HG02840 (cell line): ENCODE measurements at regions not wholly inside any gene's neighbourhood (a gene's known extent, or its start where the extent isn't known, plus 50 kb on each side); places are given as distances from the start of the nearest gene placed in this dataset.

Source experiments
- ATAC-seq: cut with Tn5 transposase; IDR thresholded peaks from one replicate; pipeline ENCODE4 v1.9.1; 2021; ENCODE audit warnings: mild to moderate bottlenecking, moderate library complexity, moderate number of reproducible peaks; ENCODE audit not compliant: unreplicated experiment, low FRiP score

DNA sequence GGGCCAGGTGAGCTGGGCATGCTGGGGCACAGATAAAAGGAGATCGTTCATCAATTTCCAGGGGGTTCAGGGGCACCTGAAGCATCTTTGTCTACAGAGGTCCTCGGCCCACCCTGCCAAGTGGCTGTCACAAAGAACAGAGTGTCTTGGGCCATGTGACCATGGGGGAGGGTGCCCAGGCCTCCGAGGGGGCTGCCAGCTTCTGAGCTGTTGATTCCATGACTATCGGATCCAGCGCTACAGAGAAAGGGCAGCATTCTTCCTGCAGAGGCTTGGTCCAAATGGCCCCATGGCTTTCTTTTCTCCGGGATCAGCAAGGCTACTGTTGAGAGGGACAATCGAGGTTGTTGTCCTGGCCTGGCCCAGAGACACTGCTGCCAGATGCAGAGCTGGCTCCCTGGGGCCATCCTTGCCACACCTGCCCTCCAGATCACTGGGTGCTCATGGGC is 289.2 kb downstream of the ZSWIM6 start:
- no peak for ATAC-seq

DNA sequence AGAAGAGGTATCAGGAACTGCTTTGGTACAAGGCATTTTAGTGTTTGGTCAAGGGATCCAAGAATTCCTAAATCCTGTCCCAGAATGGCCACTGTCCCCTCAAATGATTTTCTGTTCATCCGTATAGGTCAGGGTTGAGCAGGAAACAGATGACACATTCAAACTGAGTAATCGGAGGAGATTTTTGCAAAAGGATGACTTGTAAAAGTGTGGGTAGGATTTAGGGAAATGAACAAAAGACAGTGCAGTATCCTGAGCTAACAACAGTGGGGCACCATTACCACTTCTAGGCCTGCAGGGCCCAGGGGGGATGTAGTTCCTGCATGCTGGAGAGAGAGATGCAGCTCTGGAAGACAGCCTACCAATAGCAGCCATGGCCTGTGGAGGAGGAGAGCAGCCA is 290.1 kb downstream of the ZSWIM6 start:
- no peak for ATAC-seq

DNA sequence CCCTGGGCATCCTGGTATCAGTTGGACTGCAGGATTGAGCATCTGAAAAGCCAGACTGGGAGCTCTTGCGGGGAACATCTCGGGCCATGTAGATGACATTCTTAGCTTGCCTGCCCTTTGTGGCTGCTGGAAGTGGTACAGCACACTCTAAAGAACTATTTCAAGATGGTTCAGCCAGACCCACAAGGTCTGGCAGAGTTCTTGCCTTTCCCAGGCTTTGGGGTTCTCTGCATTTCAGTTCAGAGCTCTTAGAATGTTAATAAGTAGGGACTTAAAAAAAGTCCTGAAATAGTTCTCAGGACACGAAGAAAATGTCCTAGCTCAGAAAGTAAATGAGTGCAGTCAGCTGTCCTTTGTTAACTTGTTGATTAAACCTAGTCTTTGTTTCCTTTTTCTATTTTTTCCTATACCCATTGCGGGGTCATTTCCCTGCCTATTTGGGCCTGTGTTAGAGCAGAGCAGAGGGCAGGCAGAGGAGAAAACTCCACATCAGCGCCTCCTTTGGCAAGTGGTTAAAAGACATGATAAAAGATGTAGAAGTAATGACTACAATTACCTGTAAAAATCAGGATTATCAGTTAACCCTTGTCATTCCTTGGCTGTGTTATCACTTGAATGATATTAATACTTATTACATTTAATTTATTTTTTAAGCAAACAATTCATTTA is 291.5 kb downstream of the ZSWIM6 start:
- ATAC-seq: no peak

DNA sequence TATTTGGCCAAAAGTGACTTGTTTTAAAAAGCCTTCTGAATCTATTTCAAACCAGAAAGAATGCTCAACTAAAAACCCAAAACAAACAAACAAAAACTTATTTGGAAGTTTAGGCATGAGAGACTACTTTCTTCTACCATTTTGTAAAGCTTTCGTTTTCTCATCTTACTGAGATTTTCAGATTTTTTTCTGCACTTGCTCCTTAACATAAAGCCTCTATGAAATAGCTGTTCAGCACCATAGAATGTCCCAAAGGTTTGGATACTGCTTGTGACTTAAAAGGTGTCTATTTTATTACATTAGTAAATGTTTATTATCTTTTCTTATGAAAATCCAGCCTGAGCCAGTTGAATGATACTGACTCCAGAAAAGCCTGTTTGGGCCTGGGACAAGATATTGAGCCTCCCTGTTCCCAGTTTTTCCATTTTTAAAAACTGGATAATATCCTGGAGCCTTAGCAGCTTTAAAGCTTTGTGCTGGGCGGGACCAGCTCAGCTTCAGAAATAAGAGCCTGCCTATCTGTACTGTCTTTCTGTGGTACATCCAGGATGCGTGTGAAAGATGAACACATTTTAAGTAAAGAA is 292.6 kb downstream of the ZSWIM6 start:
- ATAC-seq: no peak

DNA sequence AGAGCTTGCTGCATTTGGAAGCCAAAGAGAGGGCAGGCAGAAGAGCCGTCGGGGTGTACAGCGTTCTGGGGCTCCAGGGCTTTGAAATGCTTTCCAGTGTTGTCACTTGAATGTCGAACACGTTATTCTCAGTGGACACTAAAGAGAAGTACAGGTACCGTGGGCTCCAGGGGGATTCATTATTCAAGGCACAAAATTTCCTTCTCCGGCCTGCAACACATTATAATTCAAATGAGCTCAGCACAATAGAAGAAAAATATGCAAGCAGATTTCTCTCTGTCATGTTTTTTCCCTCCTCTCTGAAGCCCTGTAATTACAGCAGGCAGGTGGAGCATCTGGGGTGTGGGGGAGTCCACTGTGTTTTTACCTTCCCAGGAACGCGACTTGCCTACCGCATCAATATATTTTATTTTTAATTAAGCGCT is 293.1 kb downstream of the ZSWIM6 start:
- no peak for ATAC-seq

DNA sequence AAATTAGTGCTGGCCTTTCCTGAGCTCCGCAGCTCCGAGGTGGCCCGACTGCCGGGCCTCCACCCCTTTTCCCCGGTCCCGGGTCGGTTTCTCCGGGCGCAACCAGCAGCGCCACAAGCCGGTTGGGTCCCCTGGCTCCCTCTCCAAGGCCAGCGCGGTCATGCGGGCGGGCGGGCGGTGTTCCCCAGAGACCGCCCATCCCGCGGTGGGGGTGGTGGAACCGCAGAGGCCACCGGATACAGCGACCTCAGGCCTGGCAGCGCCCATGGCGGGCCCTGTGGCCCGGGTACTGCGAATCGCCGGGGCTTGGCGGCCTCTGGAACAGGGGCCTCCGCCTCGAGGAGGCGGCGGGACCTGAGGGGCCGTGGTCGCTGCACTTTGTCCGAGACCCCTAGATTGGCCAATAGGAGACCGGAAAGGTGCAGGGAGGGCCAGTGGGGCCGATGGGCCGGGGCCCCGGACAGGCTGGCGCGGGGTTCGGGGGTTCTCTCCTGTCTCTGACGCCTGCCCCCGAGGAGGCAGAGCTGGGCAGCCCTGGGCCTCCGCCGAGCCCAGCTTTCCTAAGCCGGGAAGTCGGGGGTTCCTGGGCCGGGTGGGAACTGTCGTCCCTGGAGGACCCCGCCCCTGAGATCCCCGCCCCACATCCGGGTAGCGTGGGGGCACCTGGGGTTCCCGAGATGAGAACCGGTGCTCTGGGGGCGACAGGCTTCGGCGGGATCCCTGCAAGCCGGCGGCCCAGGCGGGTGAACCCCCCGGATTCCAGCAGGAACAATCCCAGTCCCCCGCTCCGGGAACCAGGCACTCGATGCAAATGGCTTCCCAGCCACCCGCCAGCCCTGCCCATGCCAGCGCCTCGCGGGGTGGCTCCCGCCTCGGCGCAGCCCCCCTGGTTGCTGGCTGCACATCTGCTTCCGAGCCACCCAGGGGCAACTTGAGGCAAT is 293.9 kb downstream of the ZSWIM6 start:
- no peak for ATAC-seq

DNA sequence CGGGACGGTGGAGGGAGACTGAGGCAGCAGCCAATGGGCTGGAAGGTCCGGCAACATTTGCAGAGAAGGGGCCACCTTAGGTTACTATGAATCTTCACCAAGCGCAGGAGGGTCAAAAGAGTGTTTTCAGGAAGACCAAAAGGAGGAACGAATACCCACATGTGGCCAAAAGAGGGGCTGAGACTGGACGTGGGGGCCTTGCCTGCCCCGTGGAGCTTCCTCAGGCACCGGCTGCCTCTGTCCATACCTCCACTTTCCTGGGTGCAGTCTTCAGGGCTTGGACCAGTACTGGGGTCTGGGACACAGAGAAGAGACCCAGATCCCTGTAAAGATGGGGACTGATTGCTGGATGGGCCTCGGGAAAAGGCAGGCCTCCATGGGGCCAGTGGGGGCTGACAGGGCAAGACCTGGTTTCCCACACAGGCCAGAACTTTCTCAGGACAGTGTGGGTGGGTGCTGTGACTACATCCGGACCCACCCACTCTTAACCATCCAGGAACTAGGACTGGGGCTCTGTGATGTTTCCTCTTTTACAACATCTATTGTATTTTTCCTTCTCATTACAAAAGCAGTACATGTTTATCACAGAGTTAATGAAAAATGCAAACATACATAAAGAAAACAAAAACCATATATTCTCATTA is 294.7 kb downstream of the ZSWIM6 start:
- no peak for ATAC-seq

DNA sequence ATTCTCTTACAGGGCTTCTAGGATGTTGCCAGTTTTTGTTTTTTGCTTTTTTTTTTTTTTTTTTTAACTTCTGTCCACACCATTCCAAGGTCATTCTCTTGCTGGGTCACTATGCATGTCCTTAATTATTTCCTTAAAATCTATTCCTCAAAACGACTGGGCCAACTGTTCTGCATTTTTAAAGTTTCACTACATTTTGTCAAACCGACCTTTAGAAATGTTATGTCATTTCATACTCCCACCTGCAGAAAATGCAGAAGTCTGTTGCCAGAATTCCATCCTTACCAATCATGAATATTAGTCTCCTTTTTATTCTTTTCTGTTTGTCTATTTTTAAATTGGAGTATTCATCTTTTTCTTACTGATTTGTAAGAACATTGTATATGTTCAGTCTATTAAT is 295.5 kb downstream of the ZSWIM6 start:
- ATAC-seq: no peak

DNA sequence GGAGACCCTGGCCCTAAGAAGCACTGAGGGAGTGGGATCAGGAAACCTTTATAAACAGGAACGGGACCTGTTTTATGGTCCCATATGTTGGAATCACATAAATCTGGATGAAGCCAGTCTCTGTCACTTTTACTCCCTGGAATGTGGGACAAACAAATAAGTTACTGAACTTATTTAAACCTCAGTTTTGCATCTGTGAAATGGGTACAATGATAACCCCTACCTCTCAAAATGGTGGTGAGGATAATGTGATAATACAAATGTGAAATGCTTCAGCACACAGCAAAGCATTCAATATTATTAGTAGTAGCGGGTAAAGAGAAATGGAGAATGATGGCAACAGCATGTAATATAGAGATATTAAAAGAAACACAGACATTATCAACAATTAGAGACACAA is 298.9 kb downstream of the ZSWIM6 start:
- ATAC-seq: no peak

DNA sequence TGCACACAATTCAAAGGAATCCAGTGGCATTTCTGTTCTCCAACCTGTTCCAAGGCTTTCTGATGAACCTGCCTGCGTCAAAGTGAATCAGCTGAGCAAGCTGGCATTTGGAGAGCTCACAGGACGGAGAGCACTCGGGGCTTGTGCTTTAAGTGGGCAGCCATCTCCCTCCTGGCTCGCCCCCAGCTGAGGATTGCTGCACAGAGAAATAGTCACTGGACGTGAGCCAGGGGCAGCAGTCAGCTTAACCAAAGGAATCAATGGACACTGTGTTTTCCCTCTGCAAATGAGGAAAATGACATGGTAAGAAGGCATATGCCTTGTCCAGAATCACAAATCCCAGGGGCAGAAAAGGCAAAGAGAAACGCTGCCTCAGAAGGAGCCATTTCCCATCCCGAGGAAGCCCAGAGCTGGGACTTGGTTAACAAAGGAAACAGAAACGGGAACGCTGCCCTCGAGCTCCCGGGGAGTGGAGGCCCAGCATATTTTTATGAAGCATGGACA is 299.4 kb downstream of the ZSWIM6 start:
- ATAC-seq: no peak

DNA sequence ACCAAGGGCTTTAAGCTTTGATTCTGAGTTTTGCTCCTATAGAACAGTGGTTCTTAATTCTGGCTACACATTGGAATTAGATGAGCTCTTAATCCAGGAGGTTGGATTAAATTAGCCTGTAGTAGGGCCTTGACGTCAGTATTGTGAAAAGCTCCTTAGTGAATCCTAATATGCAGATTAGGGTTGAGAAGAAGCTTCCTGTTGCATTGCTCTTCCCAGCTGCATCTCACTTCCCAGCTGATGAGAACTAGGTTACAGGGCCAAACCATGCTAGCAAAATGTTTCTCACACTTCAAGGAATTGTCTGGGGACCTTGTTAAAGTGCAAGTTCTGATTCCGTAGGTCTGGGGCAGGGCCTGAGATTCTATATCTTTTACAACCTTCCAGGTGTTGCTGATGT is 300.0 kb downstream of the ZSWIM6 start:
- no peak for ATAC-seq

DNA sequence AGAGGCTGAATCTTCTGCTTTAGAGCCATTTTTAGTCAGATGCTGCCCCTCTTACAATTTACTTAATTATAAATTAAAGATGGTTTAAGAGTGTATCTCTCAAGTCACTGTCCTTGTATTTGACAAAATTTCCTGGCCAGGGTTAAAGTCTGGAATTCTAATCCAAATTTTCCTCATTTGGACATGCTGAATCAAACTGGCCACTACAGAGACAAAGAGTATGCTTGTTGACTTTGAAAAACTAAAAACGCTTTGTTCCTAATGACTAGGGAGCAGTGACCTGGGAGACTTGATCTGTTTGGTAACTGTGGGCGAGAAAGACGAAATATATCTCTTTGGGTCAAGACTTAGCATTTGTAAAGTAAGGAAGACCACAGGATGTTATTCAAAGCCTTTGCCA is 303.2 kb downstream of the ZSWIM6 start:
- no peak for ATAC-seq

DNA sequence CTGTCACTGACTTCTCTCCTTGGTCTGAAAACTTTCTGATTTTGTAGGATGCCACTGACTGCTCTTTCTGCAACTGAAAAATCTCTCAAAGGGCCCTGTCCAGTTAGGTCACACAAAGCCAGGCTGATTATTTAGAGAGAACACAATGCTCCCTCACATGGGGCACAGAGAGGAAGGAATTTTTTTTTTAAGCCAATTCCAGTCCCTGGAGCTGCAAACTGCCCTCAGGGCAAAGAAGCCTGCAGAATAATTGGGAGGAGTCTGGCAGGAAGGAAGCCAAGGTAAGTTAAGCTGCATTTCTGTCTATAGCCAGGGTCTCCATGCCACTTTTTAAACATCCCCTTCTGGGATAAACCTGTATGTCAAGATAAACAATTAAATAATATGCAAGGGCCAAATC is 305.5 kb downstream of the ZSWIM6 start:
- ATAC-seq: no peak

DNA sequence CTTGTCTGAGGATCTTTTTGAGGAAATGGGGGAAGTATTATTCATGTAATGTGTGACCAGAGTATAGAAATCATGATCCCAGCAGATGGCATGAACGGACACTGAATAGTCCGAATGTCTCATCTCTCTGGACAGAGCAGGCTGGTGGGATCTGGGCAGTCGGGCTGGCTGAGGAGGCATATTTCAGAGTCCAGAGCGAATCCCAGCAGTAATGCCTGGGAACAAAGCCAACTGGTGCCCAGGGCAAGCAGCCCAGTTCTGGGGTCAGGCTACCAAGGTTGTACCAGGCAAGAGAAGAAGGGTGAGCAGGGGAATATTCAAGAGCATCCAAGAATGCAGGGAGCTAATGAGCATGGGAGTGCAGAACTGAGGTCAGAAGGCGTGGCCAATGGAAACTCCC is 306.4 kb downstream of the ZSWIM6 start:
- no peak for ATAC-seq

DNA sequence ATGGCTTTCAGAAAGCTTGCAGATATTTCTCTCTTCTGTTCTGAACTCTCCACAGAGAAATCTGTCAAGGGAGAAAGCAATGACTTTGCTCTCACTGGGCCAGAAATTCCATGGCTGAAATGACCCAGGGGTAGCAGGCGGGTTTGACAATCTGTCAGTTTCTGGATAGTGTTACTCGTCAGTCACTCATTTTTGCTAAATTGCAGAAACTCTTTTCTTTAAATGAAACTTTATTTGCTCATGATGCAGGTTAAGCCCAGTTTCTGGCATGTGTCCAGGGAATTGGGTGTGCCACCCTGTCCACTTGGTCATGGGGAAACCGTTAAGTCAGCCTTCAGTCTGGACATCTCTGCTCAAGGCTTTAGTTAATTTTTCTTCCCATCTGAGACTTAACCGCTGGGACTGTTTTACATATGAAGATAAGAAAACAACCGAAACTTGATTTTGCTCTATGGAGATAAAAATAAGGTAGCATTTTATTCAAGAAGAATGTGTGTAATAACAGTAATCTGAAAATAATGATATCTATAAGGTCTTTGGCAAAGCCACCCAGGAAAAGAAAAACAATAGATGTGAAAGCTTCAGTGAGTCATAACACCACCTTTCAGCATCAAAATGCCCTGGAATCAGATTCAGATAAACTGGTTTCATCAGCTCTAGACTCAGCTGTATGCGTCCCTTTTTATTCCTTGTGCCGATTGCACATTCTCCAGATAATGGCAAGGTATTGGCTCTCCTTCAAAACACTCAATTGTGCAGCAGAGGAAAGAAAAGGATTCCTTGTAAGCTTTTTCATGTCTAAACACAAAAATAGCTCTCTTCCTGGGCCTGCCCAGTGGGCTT is 308.3 kb downstream of the ZSWIM6 start:
- ATAC-seq: no peak

DNA sequence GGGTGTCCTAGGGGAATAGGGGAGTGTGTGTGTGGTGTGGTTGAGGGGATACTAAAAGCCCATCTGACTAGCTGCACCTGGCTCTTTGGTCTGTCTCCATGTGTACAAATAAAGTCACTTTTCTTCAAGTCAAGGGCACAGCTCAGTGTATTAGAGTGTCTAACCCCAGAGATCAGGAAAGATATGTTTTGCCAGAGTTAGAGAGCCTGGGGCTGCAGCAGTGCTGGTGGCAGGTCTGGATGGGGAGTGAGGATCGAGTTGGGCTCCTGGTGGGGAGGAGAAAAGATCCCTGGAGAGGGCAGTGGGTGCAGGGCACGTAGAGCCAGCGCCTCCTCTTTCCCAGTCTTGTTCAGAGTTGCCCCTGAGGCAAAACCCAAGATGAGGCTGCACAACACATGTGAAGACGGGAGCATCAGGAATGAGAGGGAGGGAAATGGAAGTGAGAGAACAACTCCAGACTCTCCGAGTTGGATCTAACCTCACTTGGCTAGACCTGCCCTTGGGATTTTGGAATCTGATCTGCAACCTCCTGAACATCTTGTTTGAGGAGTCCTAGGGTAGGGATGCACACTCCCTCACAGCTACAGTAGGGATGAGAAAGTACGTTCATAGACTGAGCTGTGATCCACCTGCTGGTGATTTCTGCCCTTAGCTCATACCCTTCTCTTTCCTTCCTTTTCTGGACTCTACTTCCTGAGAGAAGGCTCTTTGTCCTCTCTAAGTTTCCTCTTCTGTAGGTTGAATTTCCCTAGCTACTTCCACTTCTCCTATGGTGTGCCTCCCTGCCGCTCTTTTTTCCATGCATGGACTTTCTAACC is 309.9 kb downstream of the ZSWIM6 start:
- ATAC-seq: no peak

DNA sequence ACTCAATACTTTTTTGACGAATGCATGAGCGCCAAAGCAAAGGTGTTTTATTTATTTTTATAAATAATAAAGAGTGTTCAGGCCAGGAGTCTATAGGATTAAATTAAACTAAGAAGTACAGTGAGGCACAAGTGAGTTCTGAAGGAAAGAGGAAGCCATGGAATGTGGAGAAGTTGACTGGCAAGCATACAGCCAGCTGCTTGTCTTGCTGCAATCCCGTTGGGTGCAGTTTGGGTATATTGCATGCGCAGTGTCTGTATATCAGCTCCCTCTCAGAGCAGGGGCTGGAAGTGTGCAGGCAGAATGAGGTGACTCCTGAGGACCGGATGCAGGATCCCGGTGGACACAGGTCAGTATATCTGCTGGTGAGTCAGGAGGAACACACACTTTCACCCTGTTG is 315.6 kb downstream of the ZSWIM6 start:
- no peak for ATAC-seq

DNA sequence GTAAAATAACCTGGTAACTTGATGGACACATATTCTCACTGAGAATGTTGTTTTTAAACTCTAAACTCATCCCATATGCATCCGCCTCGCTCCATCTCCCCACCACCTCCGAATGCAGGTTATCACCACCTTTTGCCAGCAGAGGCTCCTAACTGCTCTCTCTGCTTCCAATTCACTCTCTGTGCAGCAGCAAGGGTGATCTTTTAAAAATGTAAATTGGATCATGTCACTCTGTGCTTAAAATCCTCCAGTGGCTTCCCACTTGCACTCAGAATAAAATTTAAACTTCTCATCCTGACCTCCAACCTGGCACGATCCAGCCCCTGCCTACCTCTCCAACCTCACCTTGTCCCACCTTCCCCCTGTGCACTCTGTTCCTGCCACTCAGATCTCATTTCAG is 317.2 kb downstream of the ZSWIM6 start:
- no peak for ATAC-seq

DNA sequence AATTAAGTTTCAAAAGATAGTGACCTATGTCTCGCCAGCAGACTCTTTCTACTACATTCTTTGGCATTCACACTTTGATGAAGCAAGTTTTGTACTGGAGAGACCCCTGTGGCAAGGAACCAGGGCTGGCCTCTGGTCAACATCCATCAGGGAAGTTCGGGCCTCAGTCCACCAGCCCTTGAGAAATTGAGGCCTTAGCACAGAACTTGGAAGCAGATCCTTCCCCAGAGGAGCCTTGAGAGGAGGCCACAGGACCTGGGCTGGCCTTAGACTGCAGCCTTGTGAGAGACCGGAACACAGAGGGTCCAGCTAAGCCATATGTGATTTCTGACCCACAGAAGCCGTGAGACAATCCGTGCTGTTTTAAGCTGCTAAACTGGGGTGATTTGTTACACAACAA is 317.9 kb downstream of the ZSWIM6 start:
- ATAC-seq: no peak
